ENCODE measurements at regions not wholly inside any gene's neighbourhood (a gene's known extent, or its start where the extent isn't known, plus 50 kb on each side); places are given as distances from the start of the nearest gene placed in this dataset.
"Not testable (repeated sequence)": the region's sequence is repeated elsewhere in the genome, so short reads cannot be mapped to it uniquely, and the experiment has no call there.

- 78% methylated on average over 8 of the region's 8 CpGs for WGBS
- Histone ChIP-seq H3K36me3 (no peaks in the 10 kb centered on the region), H3K4me3 (no peak overlapping the region), H3K27me3 (no peaks in the 10 kb centered on the region), H3K9me3 (no peaks in the 10 kb centered on the region), H3K27ac (no peak overlapping the region), H3K4me1 (no peaks in the 10 kb centered on the region)
- TF ChIP-seq POLR2AphosphoS5 (IDR thresholded peaks at IDR 0.05), result no peak
- no peak for TF ChIP-seq EP300 (IDR thresholded peaks at IDR 0.05)
- TF ChIP-seq, protein P1, sequence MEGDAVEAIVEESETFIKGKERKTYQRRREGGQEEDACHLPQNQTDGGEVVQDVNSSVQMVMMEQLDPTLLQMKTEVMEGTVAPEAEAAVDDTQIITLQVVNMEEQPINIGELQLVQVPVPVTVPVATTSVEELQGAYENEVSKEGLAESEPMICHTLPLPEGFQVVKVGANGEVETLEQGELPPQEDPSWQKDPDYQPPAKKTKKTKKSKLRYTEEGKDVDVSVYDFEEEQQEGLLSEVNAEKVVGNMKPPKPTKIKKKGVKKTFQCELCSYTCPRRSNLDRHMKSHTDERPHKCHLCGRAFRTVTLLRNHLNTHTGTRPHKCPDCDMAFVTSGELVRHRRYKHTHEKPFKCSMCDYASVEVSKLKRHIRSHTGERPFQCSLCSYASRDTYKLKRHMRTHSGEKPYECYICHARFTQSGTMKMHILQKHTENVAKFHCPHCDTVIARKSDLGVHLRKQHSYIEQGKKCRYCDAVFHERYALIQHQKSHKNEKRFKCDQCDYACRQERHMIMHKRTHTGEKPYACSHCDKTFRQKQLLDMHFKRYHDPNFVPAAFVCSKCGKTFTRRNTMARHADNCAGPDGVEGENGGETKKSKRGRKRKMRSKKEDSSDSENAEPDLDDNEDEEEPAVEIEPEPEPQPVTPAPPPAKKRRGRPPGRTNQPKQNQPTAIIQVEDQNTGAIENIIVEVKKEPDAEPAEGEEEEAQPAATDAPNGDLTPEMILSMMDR (IDR thresholded peaks at IDR 0.05), result no peak
- no peak for TF ChIP-seq POLR2A (IDR thresholded peaks at IDR 0.05)
- no peak for DNase-seq (ENCODE audit: low spot score in 2 of 2)
Measured at GRCh38 chr3:153640689-153641665, 479.0 kb downstream of the RAP2B start.

DNA sequence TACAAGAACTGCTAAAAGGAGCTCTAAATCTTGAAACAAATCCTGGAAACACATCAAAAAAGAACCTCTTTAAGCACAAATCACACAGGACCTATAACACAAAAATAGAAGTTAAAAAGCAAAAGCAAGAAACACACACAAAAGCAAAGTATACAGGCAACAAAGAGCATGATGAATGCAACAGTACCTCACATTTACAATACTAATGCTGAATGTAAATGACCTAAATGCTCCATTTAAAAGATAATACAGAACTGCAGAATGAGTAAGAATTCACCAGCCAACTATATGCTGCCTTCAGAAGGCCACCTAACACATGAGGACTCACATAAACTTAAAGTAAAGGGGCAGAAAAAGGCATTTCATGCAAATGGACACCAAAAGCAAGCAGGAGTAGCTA lies 478.6 kb upstream of the ARHGEF26 start:
- H3K27ac ChIP-seq, H3K4me1 ChIP-seq, H3K27me3 ChIP-seq: not testable (repeated sequence)

DNA sequence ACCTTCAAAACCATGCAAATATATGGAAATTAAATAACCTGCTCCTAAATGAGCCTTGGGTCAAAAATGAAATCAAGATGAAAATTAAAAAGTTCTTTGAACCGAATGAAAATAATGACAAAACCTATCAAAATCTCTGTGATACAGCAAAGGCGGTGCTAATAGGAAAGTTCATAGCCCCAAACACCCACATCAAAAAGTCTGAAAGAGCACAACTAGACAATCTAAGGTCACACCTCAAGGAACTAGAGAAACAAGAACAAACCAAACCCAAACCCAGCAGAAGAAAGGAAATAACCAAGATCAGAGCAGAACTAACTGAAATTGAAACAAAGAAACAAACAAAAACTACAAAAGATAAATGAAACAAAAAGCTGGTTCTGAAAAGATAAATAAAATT lies 477.7 kb upstream of the ARHGEF26 start:
- H3K36me3 ChIP-seq; H3K4me3 ChIP-seq; H3K27me3 ChIP-seq; DNase-seq (ENCODE audit: low spot score in 2 of 2); H3K4me1 ChIP-seq; H3K27ac ChIP-seq; H3K9me3 ChIP-seq: not testable (repeated sequence)
- WGBS, result 94% methylated on average over 2 of the region's 2 CpGs

More for the DNA sequence above, 478.6 kb upstream of the ARHGEF26 start:
- H3K9me3 ChIP-seq; DNase-seq (ENCODE audit: low spot score in 2 of 2); H3K4me3 ChIP-seq; H3K36me3 ChIP-seq: not testable (repeated sequence)

- Histone ChIP-seq H3K4me3 (no peak overlapping the region), H3K36me3 (no peaks in the 10 kb centered on the region), H3K4me1 (no peaks in the 10 kb centered on the region), H3K27ac (no peak overlapping the region), H3K27me3 (no peaks in the 10 kb centered on the region), H3K9me3 (no peaks in the 10 kb centered on the region)
- DNase-seq (ENCODE audit: low spot score in 2 of 2), result no peak
- 85% methylated on average over 2 of the region's 2 CpGs for WGBS
- TF ChIP-seq, protein P1 (IDR thresholded peaks at IDR 0.05), result no peak
- TF ChIP-seq POLR2AphosphoS5 (IDR thresholded peaks at IDR 0.05), result no peak
- no peak for TF ChIP-seq EP300 (IDR thresholded peaks at IDR 0.05)
- no peak for TF ChIP-seq POLR2A (IDR thresholded peaks at IDR 0.05)
Measured at GRCh38 chr3:153649286-153649839, 471.8 kb upstream of the ARHGEF26 start.

GRCh38 chr3:153652076-153652475 lies 469.1 kb upstream of the ARHGEF26 start:
- Histone ChIP-seq H3K27ac (no peak overlapping the region), H3K36me3 (no peaks in the 10 kb centered on the region), H3K9me3 (no peaks in the 10 kb centered on the region), H3K4me3 (no peak overlapping the region), H3K27me3 (no peaks in the 10 kb centered on the region), H3K4me1 (no peaks in the 10 kb centered on the region)
- no peak for DNase-seq (ENCODE audit: low spot score in 2 of 2)
- TF ChIP-seq EP300 (IDR thresholded peaks at IDR 0.05) (no peak), POLR2AphosphoS5 (IDR thresholded peaks at IDR 0.05) (peak in 1 of 3 donors; percentile 47), POLR2A (IDR thresholded peaks at IDR 0.05) (no peak)
- TF ChIP-seq, protein P1 (IDR thresholded peaks at IDR 0.05), result no peak

DNA sequence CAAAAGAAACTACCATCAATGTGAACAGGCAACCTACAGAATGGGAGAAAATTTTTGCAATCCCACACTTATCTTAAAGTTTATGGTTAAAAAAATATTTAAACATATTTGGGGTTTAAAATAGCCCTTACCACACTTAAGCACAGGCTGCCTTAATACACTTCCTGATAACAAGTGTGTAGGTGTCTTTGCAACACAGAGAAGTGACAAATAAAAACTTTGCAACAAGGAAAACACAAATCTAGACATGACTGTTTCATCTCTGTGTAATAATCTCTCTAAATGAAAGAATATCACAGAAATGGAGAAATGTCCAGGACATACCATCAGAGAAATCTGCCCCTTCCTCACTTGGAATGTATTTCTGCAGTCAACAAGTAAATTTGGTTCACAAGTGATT lies 464.1 kb upstream of the ARHGEF26 start:
- no peaks in the 10 kb centered on the region for H3K9me3 ChIP-seq
- no peak overlapping the region for H3K4me3 ChIP-seq
- TF ChIP-seq POLR2AphosphoS5 (IDR thresholded peaks at IDR 0.05) (no peak), POLR2A (IDR thresholded peaks at IDR 0.05) (no peak)
- H3K4me1 ChIP-seq, result no peaks in the 10 kb centered on the region
- DNase-seq (ENCODE audit: low spot score in 2 of 2), result no peak
- no peak overlapping the region for H3K27ac ChIP-seq
- no peaks in the 10 kb centered on the region for H3K27me3 ChIP-seq
- no peaks in the 10 kb centered on the region for H3K36me3 ChIP-seq

Measured in suprapubic skin (tissue), 4 donors.